ENCODE measurements at regions not wholly inside any gene's neighbourhood (a gene's known extent, or its start where the extent isn't known, plus 50 kb on each side); places are given as distances from the start of the nearest gene placed in this dataset.

DNA sequence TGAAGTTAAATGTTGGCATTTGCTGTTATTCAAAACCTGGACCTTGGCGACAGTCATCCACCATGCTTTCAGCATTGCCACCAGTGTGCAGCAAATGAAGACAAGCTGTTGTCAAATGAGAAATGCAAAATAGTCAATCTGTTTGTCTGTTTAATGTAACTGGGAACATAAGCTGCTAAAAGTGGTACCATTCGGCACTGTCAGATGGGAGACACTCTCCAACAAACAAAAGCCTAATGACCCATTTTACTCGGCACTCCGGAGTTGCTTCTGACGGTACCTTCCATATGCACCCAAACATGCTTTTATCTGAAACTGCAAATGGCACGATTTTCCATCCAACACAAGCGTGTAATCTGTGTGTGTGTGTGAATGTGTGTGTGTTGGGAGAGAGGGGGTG, 297.8 kb downstream of the MAF start:
- TF ChIP-seq, protein P1, sequence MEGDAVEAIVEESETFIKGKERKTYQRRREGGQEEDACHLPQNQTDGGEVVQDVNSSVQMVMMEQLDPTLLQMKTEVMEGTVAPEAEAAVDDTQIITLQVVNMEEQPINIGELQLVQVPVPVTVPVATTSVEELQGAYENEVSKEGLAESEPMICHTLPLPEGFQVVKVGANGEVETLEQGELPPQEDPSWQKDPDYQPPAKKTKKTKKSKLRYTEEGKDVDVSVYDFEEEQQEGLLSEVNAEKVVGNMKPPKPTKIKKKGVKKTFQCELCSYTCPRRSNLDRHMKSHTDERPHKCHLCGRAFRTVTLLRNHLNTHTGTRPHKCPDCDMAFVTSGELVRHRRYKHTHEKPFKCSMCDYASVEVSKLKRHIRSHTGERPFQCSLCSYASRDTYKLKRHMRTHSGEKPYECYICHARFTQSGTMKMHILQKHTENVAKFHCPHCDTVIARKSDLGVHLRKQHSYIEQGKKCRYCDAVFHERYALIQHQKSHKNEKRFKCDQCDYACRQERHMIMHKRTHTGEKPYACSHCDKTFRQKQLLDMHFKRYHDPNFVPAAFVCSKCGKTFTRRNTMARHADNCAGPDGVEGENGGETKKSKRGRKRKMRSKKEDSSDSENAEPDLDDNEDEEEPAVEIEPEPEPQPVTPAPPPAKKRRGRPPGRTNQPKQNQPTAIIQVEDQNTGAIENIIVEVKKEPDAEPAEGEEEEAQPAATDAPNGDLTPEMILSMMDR (conservative IDR thresholded peaks at IDR 0.05; ENCODE audit: low read depth, low read length), result no peak
- no peak for TF ChIP-seq POLR2A (IDR thresholded peaks at IDR 0.05; ENCODE audit: low read depth, low read length)
- TF ChIP-seq RAD21 (IDR thresholded peaks at IDR 0.05; ENCODE audit: low read length), result no peak
- TF ChIP-seq, protein P2, sequence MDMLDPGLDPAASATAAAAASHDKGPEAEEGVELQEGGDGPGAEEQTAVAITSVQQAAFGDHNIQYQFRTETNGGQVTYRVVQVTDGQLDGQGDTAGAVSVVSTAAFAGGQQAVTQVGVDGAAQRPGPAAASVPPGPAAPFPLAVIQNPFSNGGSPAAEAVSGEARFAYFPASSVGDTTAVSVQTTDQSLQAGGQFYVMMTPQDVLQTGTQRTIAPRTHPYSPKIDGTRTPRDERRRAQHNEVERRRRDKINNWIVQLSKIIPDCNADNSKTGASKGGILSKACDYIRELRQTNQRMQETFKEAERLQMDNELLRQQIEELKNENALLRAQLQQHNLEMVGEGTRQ (IDR thresholded peaks at IDR 0.05; ENCODE audit: low read depth, low read length), result no peak
